ENCODE measurements at regions not wholly inside any gene's neighbourhood (a gene's known extent, or its start where the extent isn't known, plus 50 kb on each side); places are given as distances from the start of the nearest gene placed in this dataset.

DNA sequence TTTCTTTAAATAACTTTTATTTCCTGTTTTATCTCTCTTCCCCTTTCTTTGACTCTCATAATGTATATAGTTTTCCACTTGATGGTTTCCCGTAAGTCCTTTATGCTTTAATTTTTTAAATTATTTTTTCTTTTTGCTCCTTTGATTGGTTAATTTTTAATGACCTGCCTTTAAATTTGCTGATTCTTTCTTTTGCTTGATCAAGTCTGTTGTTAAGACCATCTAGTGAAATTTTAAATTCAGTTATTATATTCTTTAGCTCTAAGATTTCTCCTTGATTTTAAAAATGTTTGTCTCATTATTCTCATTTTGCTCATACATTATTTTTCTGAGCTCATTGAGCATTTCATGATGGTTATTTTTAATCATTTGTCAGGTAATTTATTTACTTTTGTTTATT, 718.6 kb downstream of the METTL15 start:
- Mint-ChIP-seq H3K9me3 (ENCODE audit: low read depth, unreplicated experiment) (no peaks in the 10 kb centered on the region), H3K4me1 (ENCODE audit: low read depth, unreplicated experiment) (peaks cover 23% of the 10 kb centered on the region), H3K27me3 (ENCODE audit: unreplicated experiment) (no peaks in the 10 kb centered on the region), H3K27ac (ENCODE audit: unreplicated experiment) (no peak overlapping the region), H3K4me3 (ENCODE audit: low read depth, unreplicated experiment) (no peak overlapping the region), H3K36me3 (ENCODE audit: insufficient read depth, unreplicated experiment) (no peaks in the 10 kb centered on the region)
- BruUV-seq (replicated peaks) = no TSS peak
- no peak for DNase-seq
- TF ChIP-seq, protein P1, sequence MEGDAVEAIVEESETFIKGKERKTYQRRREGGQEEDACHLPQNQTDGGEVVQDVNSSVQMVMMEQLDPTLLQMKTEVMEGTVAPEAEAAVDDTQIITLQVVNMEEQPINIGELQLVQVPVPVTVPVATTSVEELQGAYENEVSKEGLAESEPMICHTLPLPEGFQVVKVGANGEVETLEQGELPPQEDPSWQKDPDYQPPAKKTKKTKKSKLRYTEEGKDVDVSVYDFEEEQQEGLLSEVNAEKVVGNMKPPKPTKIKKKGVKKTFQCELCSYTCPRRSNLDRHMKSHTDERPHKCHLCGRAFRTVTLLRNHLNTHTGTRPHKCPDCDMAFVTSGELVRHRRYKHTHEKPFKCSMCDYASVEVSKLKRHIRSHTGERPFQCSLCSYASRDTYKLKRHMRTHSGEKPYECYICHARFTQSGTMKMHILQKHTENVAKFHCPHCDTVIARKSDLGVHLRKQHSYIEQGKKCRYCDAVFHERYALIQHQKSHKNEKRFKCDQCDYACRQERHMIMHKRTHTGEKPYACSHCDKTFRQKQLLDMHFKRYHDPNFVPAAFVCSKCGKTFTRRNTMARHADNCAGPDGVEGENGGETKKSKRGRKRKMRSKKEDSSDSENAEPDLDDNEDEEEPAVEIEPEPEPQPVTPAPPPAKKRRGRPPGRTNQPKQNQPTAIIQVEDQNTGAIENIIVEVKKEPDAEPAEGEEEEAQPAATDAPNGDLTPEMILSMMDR (IDR thresholded peaks at IDR 0.05; ENCODE audit: unreplicated experiment) = no peak
- intact Hi-C loops (cut with micrococcal nuclease; ENCODE audit: unreplicated experiment) = no loop called here
- CTCF ChIA-PET = no interaction called here

DNA sequence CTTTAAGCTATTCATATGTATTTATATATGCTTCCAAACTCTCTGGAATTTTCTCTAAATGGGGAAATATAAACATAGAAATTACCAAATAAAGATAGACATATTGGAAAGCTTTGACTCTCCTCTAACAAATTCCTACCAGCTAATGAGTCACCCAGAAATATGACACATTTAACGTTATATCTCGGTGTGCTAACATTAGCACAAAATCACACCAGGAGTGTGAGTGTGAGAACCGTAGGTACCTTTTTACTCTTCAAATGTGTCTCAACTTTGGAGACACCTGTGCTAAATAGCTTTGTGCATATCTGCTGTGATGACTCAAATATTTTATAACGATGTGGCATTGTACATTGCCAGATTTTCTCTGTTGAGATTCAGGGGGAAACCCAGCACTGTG, 714.4 kb downstream of the METTL15 start:
- Mint-ChIP-seq H3K4me3 (ENCODE audit: low read depth, unreplicated experiment) (no peak overlapping the region), H3K4me1 (ENCODE audit: low read depth, unreplicated experiment) (peaks cover 48% of the 10 kb centered on the region), H3K9me3 (ENCODE audit: low read depth, unreplicated experiment) (peaks cover 4% of the 10 kb centered on the region), H3K36me3 (ENCODE audit: insufficient read depth, unreplicated experiment) (no peaks in the 10 kb centered on the region), H3K27ac (ENCODE audit: unreplicated experiment) (peak overlapping the region; percentile 68), H3K27me3 (ENCODE audit: unreplicated experiment) (no peaks in the 10 kb centered on the region)
- DNase-seq = no peak
- TF ChIP-seq, protein P1 (IDR thresholded peaks at IDR 0.05; ENCODE audit: unreplicated experiment) = no peak
- CTCF ChIA-PET = interaction anchor here (0.6 to 1.1 kb wide), 3 partner anchors 14 to 507 kb away, joined by 3 read pairs; no protein-coding TSS in a partner anchor
- intact Hi-C loops (cut with micrococcal nuclease; ENCODE audit: unreplicated experiment) = no loop called here
- no TSS peak for BruUV-seq (replicated peaks)

DNA sequence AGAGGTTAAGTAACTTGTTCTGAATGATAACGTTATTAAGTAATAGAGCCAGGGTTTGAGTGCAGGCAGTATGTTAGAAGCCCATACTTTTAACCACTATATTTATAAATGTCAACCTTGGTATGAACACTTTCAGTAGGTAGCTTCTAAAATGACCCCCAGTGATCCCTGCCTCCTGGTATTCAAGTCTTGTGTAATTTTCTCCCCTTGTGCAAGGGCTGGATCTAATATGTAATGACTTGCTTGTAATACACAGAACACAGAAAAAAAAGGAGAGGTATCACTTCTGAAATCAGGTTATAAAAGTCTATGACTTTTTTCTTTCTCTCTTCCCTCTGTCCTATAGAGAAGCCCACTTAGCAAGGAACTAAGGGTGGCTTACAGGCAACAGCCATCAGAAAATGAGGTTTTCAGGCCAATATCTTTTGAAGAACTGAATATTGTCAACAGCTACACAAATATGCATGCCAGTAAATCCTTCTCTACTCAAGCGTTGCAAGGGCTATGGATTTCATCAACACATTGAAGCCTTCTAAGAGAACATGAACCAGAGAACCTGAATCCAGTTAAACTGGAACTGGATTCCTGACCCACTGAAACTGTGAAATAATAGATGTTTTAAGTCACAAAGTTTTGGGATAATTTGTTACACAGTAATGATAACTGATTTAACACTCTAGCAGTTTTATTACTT, 712.3 kb downstream of the METTL15 start:
- Mint-ChIP-seq H3K36me3 (ENCODE audit: insufficient read depth, unreplicated experiment) (no peaks in the 10 kb centered on the region), H3K4me3 (ENCODE audit: low read depth, unreplicated experiment) (no peak overlapping the region), H3K4me1 (ENCODE audit: low read depth, unreplicated experiment) (peaks cover 40% of the 10 kb centered on the region), H3K27ac (ENCODE audit: unreplicated experiment) (peak overlapping the region; percentile 32), H3K9me3 (ENCODE audit: low read depth, unreplicated experiment) (peaks cover 4% of the 10 kb centered on the region), H3K27me3 (ENCODE audit: unreplicated experiment) (no peaks in the 10 kb centered on the region)
- intact Hi-C loops (cut with micrococcal nuclease; ENCODE audit: unreplicated experiment) = no loop called here
- no TSS peak for BruUV-seq (replicated peaks)
- CTCF ChIA-PET = no interaction called here
- DNase-seq = no peak
- TF ChIP-seq, protein P1 (IDR thresholded peaks at IDR 0.05; ENCODE audit: unreplicated experiment) = no peak

DNA sequence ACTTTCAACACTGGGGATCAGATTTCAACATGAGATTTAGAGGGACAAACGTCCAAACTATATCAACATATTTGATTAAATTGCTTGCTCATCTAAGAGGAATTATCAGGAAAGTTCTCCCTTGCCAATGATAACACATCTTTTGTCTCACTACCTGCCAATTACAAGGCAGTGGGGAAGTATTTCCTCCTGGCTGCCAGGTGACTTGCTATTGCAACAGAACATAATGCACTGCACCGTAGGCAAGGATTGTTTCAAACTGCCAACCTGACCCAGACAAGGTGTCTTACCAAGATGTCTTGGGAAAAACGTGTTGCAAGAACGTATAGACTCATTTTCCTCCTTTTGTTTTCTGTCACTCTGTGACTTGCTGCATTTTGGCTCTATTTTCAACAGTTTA, 711.6 kb downstream of the METTL15 start:
- peak overlapping the region; percentile 32 for H3K27ac Mint-ChIP-seq (ENCODE audit: unreplicated experiment)
- TF ChIP-seq, protein P1 (IDR thresholded peaks at IDR 0.05; ENCODE audit: unreplicated experiment) = no peak
- peaks cover 4% of the 10 kb centered on the region for H3K9me3 Mint-ChIP-seq (ENCODE audit: low read depth, unreplicated experiment)
- intact Hi-C loops (cut with micrococcal nuclease; ENCODE audit: unreplicated experiment) = no loop called here
- no TSS peak for BruUV-seq (replicated peaks)
- H3K27me3 Mint-ChIP-seq (ENCODE audit: unreplicated experiment) = no peaks in the 10 kb centered on the region
- DNase-seq = peak; percentile 37
- no peaks in the 10 kb centered on the region for H3K36me3 Mint-ChIP-seq (ENCODE audit: insufficient read depth, unreplicated experiment)
- peaks cover 40% of the 10 kb centered on the region for H3K4me1 Mint-ChIP-seq (ENCODE audit: low read depth, unreplicated experiment)
- H3K4me3 Mint-ChIP-seq (ENCODE audit: low read depth, unreplicated experiment) = no peak overlapping the region
- CTCF ChIA-PET = no interaction called here

Measured in Calu3 (cell line).